SHP77 (cell line): ENCODE measurements at regions not wholly inside any gene's neighbourhood (a gene's known extent, or its start where the extent isn't known, plus 50 kb on each side); places are given as distances from the start of the nearest gene placed in this dataset.
A peak's percentile ranks its signal among the peaks of the same experiment; 100 is the strongest.
"Not testable (repeated sequence)": the region's sequence is repeated elsewhere in the genome, so short reads cannot be mapped to it uniquely, and the experiment has no call there.

Experiments used
- DNase-seq, 2 experiments: peaks; one replicate each; lab custom pipeline; 2025; lab: John Stamatoyannopoulos, UW

- DNase-seq, result no peak
Observed at GRCh38 chr6:163739408-163739725, 324.8 kb downstream of the QKI start.

DNA sequence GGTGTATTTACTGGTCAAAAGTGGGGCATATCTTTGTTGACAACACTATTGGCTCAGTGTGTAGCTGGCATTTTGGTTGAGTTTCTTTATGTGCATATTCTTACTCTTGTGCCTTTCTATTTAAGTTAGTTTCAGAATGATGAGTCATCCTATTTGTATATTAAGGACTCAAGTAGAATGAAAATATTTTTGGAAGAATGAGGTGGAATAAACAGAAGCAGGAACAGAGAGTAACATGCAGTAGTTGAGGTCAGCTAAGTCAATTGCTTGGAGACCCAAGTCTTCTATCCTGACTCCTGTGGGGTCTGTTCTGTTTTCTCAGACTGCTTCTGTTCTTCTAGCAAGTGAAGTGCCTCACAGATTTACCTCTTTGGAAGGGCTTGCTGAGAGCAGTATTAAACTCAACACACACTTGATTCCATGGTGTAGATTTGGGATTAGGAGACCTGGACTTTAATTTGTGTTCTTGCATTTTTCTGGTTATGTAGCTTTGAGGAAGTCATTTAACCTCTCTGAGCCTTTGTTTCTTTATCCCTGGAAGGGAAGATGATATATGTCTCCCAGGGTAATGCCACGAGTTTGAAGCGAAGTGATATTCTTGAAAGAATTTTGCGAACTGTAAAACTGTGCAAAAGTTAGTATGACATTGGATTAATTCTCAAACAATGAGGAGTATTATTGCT, 324.3 kb downstream of the QKI start:
- DNase-seq, result no peak

GRCh38 chr6:163738304-163738703, 323.8 kb downstream of the QKI start:
- no peak for DNase-seq

GRCh38 chr6:163735076-163735475, 320.6 kb downstream of the QKI start:
- DNase-seq, result no peak

GRCh38 chr6:163733061-163733460, 318.5 kb downstream of the QKI start:
- DNase-seq, result no peak

DNA sequence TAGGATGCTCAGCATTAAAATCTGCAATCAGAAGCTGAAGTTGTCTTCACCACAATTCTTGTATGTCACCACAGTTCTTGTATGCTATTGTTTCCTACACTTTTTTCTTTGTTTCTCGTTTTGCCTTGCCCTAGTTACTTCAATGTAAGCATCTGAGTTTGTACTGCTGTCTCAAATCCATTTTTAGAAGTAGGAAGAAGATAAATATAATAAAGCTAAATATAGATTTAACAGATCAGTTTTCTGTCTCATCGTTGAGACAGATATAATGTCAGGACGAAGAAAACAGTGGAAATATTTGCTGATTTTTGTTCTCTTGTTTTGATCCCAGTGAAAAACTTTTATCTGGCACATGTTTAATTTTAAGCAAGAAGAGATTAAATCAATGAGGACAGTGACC, 318.0 kb downstream of the QKI start:
- no peak for DNase-seq

DNA sequence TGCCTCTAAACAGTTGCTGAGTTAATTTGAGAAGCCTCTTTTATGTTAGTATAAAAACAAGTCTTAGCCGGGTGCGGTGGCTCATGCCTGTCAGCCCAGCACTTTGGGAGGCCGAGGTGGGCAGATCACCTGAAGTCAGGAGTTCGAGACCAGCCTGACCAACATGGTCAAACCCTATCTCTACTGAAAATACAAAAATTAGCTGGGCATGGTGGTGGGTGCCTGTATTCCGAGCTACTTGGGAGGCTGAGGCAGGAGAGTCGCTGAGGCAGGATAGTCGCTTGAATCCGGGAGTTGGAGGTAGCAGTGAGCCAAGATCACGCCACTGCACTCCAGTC, 317.5 kb downstream of the QKI start:
- not testable (repeated sequence) for DNase-seq

DNA sequence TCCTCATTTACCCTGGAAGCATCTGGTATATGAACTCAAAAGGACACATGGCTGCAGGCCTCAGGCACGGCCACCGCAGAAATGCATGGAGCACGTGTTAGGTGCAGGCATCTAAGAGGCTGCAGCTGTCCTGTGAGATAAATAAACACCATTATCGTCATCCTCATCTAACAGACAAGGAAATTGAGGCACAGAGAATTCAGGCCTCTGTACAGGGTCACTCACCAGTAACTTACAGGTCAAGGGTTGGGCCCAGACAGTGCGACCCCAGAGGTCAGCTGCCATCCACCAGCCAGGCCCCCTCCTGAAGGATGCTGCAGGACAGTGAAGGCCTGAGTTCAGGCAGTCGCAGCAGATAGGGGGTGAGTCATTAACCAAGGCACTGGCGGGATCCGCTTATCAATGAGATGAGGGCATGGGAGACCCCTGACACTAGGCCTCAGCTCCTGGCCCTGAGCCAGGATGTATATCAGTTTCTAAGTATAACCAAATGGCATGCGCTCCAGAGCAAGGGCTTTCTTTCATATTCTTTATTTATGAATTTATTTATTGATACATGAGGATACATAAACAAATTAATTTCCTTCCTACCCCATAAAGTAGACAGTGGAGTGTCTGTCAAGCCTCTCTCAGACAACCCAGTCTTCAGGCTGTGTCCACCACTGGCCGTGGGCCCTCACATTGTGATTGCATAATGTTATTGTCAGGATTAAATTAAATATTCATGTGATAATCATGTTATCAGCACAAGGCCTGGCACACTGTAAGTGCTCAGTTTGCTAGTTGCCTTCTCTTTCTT, 316.9 kb downstream of the QKI start:
- DNase-seq, result no peak

DNA sequence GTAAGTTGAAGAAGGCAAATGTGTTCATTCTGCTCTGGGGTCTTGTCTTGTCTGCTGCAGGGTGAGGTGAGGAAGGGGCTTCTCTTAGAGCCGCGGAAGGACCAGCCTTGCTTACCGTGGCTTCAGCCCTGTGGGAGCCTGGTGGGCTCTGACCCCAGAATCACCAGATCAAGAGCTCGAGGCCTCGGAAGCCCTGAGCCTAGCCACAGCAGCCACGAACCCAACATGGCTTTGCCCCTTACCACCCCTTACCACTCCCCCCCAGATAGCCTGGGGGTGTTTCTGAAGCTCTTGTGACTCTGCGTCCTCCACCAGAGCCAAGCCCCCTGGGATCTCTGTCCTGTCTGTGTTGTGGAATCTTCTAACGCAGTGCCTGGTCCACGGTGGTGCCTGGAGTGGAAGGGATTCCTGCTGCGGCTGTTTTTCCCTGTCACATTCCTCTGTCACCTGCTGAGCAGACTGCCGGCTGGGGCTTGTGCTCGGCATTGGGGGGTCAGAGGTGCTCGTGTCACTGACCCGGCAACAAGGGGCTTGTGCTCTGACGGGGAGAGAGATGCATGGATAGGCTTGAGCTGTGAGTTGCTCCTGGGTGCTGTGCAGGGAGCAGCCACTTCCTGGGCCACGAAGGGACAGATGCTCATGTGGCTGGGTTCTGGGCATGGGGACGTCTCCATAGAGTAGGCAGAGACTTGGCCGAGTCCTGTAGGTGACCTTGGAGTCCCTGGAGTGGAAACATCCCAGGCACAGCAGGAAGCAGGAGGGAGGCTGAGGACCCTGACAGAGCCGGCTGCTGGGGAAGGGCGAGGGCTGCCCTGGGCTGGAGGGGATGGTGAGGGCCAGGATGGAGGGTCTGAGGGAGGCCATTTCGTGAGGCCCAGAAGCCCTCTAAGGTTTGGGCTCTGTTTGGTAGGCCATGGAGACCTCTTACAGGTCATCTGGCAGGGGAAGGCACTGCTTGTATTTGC, 316.0 kb downstream of the QKI start:
- no peak for DNase-seq

DNA sequence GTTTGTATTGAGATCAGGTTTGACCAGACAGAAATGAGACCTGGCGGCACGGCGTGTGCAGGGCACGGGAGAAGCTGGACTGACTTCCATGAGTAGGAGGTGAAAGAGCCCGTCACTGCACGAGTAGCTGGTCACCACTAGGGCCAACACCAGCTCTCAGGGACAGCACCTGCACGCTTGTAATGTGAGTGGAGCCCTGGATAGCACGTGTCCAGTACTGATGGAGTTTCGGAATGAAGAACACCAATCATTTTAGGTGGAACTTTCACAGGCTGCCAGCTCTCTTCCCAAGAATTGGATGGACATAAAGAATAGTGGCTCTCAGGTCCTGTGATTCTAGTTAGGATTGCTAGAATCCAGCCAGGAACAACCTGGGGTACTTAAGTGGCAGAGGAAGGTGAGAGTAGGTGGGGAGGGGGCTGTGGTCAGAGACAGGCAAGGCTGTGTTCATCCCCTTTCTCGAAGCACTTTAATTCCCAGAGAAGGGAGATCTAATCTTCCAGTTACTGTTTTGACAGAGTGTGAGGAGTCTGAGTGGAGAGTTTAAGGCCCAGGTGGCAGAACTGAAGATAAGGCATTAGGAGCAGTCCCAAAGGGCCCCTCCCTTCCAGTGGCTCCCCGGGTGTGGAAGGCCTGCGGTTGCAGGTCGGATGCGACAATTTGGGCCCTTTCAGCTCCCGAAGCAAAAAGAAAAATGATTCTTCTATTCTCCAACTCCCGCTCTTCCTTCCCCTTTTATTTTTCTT, 314.8 kb downstream of the QKI start:
- DNase-seq, result no peak

DNA sequence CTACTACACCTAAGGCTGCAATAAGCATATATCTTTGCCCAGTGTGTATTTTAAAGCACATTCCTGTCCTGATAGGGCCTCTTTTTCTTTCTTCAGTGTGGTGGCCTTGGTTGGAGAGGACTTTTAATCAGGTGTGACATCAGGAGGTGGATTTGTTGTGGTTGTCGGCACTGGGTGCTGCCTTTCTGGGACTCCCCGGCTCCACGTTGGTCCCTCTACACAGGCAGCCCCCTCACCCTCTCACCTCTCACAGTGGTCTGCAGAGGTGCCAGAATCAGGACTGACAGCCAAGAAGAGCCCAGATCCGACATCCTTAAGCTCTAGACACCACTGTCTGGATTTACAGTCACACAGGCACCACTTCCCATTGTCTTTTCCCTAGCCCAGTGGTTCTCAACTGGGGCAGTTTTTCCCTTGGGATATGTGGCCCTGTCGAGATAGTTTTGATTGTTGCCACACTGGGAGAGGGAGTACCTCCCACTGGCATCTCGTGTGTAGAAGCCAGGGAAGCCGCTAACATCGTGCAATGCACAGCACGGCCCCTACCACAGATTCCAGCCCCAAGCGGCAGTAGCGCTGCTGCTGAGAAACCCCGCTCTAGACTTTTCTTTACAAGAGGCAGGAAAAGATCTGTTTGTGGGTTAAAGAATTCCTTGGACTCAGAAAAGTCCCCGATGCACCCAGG, 314.1 kb downstream of the QKI start:
- no peak for DNase-seq

- no peak for DNase-seq
Observed at GRCh38 chr6:163726037-163726695, 311.6 kb downstream of the QKI start.

- DNase-seq, result peak in 1 of 2 experiments; percentile 7
Observed at GRCh38 chr6:163725008-163725941, 310.8 kb downstream of the QKI start.

- no peak for DNase-seq
Observed at GRCh38 chr6:163724196-163724595, 309.7 kb downstream of the QKI start.

GRCh38 chr6:163723759-163724158, 309.2 kb downstream of the QKI start:
- DNase-seq, result no peak

GRCh38 chr6:163721922-163722692, 307.6 kb downstream of the QKI start:
- DNase-seq, result no peak

DNA sequence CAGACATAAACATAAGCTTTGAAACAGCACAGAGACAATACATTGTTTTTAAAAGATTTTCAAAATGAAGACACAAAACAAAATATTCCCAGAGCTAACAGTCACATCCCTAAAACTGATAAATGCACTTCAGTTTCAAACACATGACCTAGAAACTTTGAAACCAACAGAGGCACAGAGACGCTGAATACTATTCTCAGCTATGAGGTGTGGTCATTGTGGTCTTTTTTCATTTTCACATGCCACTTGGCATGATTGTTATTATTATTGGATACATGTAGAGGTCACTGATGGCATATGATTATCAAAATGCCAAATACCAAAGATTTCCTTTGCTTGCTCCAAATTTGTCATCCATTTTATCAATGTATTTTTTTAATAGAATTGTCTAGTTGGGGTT, 306.9 kb downstream of the QKI start:
- DNase-seq, result no peak

- no peak for DNase-seq
Observed at GRCh38 chr6:163720460-163721235, 306.1 kb downstream of the QKI start.
